SK-N-SH (cell line): ENCODE measurements at regions not wholly inside any gene's neighbourhood (a gene's known extent, or its start where the extent isn't known, plus 50 kb on each side); places are given as distances from the start of the nearest gene placed in this dataset.

ENCODE experiments used
- CTCF ChIA-PET: fragments of 300-600, 350-600 bp; formaldehyde crosslinking; extraction: SDS; loops from one replicate; lab custom pipeline; 2021; lab: Yijun Ruan, JAX
- POLR2A ChIA-PET: fragments of 350-600 bp; sonication (Branson Sonifier 250); formaldehyde crosslinking; extraction: SDS; loops from one replicate; lab custom pipeline; 2020; ENCODE audit warnings: antibody characterized with exemption, inconsistent platforms; lab: Yijun Ruan, JAX
- DNase-seq: peaks from one replicate; pipeline ENCODE4 v3.0.0; 2012
- H2AFZ ChIP-seq: fragments of 200-600 bp; sonication (generic); 2 replicates; pipeline ENCODE4 v1.8.1; 2016; ENCODE audit warnings: antibody characterized with exemption, mild to moderate bottlenecking, low read depth
- H3F3A ChIP-seq: fragments of 200-600 bp; sonication (generic); replicated peaks from 2 replicates; pipeline ENCODE3; 2016; ENCODE audit warnings: antibody characterized with exemption, mild to moderate bottlenecking; ENCODE audit not compliant: insufficient read depth
- H3K27ac ChIP-seq, 2 experiments: fragments of 200-500 bp in 1 of 2; fragments of 200-600 bp in 1 of 2; sonication (Bioruptor generic) in 1 of 2; sonication (generic), shearing (Covaris generic) in 1 of 2; 2 replicates each; pipeline versions ENCODE4 v1.5.1 to v1.6.1; 2014 to 2016; ENCODE audit warnings: low read depth in 2 of 2, inconsistent platforms in 1 of 2, low read length in 1 of 2, mild to moderate bottlenecking in 1 of 2, mixed read lengths in 1 of 2
- H3K27me3 ChIP-seq: fragments of 200-600 bp; sonication (generic), shearing (Covaris generic); 2 replicates; pipeline ENCODE4 v1.6.1; 2016; ENCODE audit warnings: mixed run types; ENCODE audit not compliant: insufficient read depth
- H3K36me3 ChIP-seq, 2 experiments: fragments of 200-500 bp in 1 of 2; fragments of 200-600 bp in 1 of 2; sonication (Bioruptor generic) in 1 of 2; sonication (generic) in 1 of 2; replicated peaks in 1 of 2; 2 replicates each; pipeline versions ENCODE3 to v1.5.1; 2014 to 2016; ENCODE audit warnings: low read length in 1 of 2, mild to moderate bottlenecking in 1 of 2; ENCODE audit not compliant: insufficient read depth in 2 of 2, control insufficient read depth in 1 of 2
- H3K4me1 ChIP-seq, 2 experiments: fragments of 200-500 bp in 1 of 2; fragments of 200-600 bp in 1 of 2; sonication (Bioruptor generic) in 1 of 2; sonication (generic), shearing (Covaris generic) in 1 of 2; 2 replicates each; pipeline versions ENCODE4 v1.5.1 to v1.6.1; 2014 to 2016; ENCODE audit warnings: low read depth in 1 of 2, low read length in 1 of 2, mixed run types in 1 of 2; ENCODE audit not compliant: insufficient read depth in 2 of 2, control insufficient read depth in 1 of 2
- H3K4me2 ChIP-seq: fragments of 200-600 bp; sonication (generic), shearing (Covaris generic); 2 replicates; pipeline ENCODE4 v1.6.1; 2017; ENCODE audit warnings: mixed run types
- H3K4me3 ChIP-seq, 2 experiments: fragments of 200-500 bp in 1 of 2; fragments of 200-600 bp in 1 of 2; sonication (Bioruptor generic) in 1 of 2; sonication (generic), shearing (Covaris generic) in 1 of 2; 2 replicates each; pipeline versions ENCODE4 v1.5.1 to v1.8.1; 2014 to 2016; ENCODE audit warnings: low read depth in 2 of 2, inconsistent platforms in 1 of 2, low read length in 1 of 2, mild to moderate bottlenecking in 1 of 2, mixed read lengths in 1 of 2, moderate library complexity in 1 of 2
- H3K79me2 ChIP-seq: fragments of 200-600 bp; sonication (generic); 2 replicates; pipeline ENCODE4 v1.8.1; 2017; ENCODE audit warnings: mild to moderate bottlenecking; ENCODE audit not compliant: insufficient read depth
- H3K9ac ChIP-seq: fragments of 200-600 bp; sonication (generic); 2 replicates; pipeline ENCODE4 v1.6.1; 2017; ENCODE audit warnings: mixed run types
- H3K9me2 ChIP-seq: fragments of 200-600 bp; sonication (generic); 2 replicates; pipeline ENCODE4 v1.6.1; 2017; ENCODE audit warnings: mixed run types
- H3K9me3 ChIP-seq: fragments of 200-600 bp; sonication (generic); 2 replicates; pipeline ENCODE4 v1.6.1; 2017; ENCODE audit warnings: mixed run types, mild to moderate bottlenecking, moderate library complexity
- H4K20me1 ChIP-seq: fragments of 200-600 bp; sonication (generic); 2 replicates; pipeline ENCODE4 v1.6.1; 2017; ENCODE audit warnings: mild to moderate bottlenecking, mixed run types; ENCODE audit not compliant: insufficient read depth
- CHD2 ChIP-seq: fragments of 150-350 bp; IDR thresholded peaks from 2 replicates; pipeline ENCODE4 v1.6.1; 2018; ENCODE audit warnings: low read length; ENCODE audit not compliant: partially characterized antibody
- FOSL2 ChIP-seq: IDR thresholded peaks from 2 replicates; pipeline ENCODE4 v1.4.0; 2012; ENCODE audit warnings: low read depth, mild to moderate bottlenecking, moderate library complexity, borderline replicate concordance
- FOXJ3 ChIP-seq: sonication (generic); formaldehyde crosslinking; IDR thresholded peaks from 2 replicates; pipeline ENCODE4 v1.5.1; 2020; ENCODE audit warnings: mild to moderate bottlenecking, missing genetic modification reagents
- FOXM1 ChIP-seq: IDR thresholded peaks from 2 replicates; pipeline ENCODE4 v1.4.0; 2012; ENCODE audit warnings: low read depth, mild to moderate bottlenecking
- GATA2 ChIP-seq: sonication (generic); formaldehyde crosslinking; IDR thresholded peaks from 2 replicates; pipeline ENCODE4 v1.5.0; 2020; ENCODE audit warnings: mild to moderate bottlenecking, missing genetic modification reagents
- JUND ChIP-seq: IDR thresholded peaks from 2 replicates; pipeline ENCODE4 v1.4.0; 2012
- MAX ChIP-seq: IDR thresholded peaks from 2 replicates; pipeline ENCODE4 v1.4.0; 2012; ENCODE audit warnings: low read depth
- MXI1 ChIP-seq: IDR thresholded peaks from 2 replicates; pipeline ENCODE4 v1.6.1; 2012; ENCODE audit warnings: mild to moderate bottlenecking, low read depth, low read length, improper control_type of control experiment
- NRF1 ChIP-seq: IDR thresholded peaks from 2 replicates; pipeline ENCODE4 v1.6.1; 2012; ENCODE audit warnings: low read depth, mild to moderate bottlenecking, low read length
- RCOR1 ChIP-seq: fragments of 150-350 bp; IDR thresholded peaks from 2 replicates; pipeline ENCODE4 v1.6.1; 2017; ENCODE audit warnings: antibody characterized with exemption, low read length
- RFX5 ChIP-seq: IDR thresholded peaks from 2 replicates; pipeline ENCODE4 v1.6.1; 2012; ENCODE audit warnings: mild to moderate bottlenecking, improper control_type of control experiment, low read length
- SIN3A ChIP-seq: IDR thresholded peaks from 2 replicates; pipeline ENCODE4 v1.6.1; 2012; ENCODE audit warnings: low read depth, mild to moderate bottlenecking, low read length, moderate library complexity, borderline replicate concordance
- SMC3 ChIP-seq: IDR thresholded peaks from 2 replicates; pipeline ENCODE4 v1.6.1; 2012; ENCODE audit warnings: low read depth, low read length, improper control_type of control experiment
- TAF1 ChIP-seq: IDR thresholded peaks from 2 replicates; pipeline ENCODE4 v1.6.1; 2012; ENCODE audit warnings: low read depth, mild to moderate bottlenecking, low read length, moderate library complexity, borderline replicate concordance
- TCF12 ChIP-seq: IDR thresholded peaks from 2 replicates; pipeline ENCODE4 v1.4.0; 2012
- YY1 ChIP-seq: IDR thresholded peaks from 2 replicates; pipeline ENCODE4 v1.4.0; 2012; ENCODE audit warnings: low read depth, mild to moderate bottlenecking
- WGBS: methylation state at CpG from one replicate; pipeline ENCODE4 v1.1.6; 2017; ENCODE audit warnings: low lambda C conversion rate; 5-methylcytosine and 5-hydroxymethylcytosine counted together
- TF ChIP-seq, protein P1 (sequence below): IDR thresholded peaks from 2 replicates; pipeline ENCODE4; 2012
- TF ChIP-seq, protein P2 (sequence below): fragments of 150-350 bp; IDR thresholded peaks from 2 replicates; pipeline ENCODE4 v1.6.1; 2016; ENCODE audit warnings: mild to moderate bottlenecking, low read depth, low read length

- H3K27ac ChIP-seq = no peak overlapping the region
- no peaks in the 10 kb centered on the region for H3K79me2 ChIP-seq
- H3K4me3 ChIP-seq = no peak overlapping the region
- H2AFZ ChIP-seq = no peak overlapping the region
- H3K36me3 ChIP-seq = no peaks in the 10 kb centered on the region
- DNase-seq = no peak
- no peaks in the 10 kb centered on the region for H3K9me2 ChIP-seq
- H3F3A ChIP-seq = no peaks in the 10 kb centered on the region
- no peak overlapping the region for H3K9ac ChIP-seq
- H3K27me3 ChIP-seq = no peaks in the 10 kb centered on the region
- H3K4me2 ChIP-seq = no peak overlapping the region
- ChIA-PET POLR2A (no interaction called here), CTCF (no interaction called here)
- TF ChIP-seq SIN3A (no peak), CHD2 (no peak), TAF1 (no peak), FOXM1 (no peak), FOXJ3 (no peak)
- no peaks in the 10 kb centered on the region for H3K9me3 ChIP-seq
- H3K4me1 ChIP-seq = no peaks in the 10 kb centered on the region
- no peaks in the 10 kb centered on the region for H4K20me1 ChIP-seq
Measured at GRCh38 chr14:38500125-38500524, 244.2 kb upstream of the CLEC14A start.

DNA sequence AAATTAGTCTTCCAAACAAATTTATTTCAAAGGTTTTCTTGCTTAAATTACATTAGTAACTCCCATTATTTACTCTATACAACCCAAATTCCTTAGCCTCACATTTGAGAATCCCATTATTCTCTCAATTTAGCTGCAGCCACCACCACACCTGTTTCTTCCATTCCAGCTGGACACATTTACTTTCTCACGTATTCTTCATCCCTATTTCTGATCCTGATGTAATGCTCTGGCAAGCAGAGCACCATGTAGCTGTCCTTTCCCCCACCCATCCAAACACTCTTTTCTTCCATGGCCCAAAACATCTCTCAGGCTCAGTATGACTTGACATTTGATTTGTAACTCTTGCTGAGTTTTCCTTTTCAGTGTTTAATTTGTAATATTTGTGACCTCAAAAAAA is 240.2 kb upstream of the CLEC14A start:
- no peaks in the 10 kb centered on the region for H3K79me2 ChIP-seq
- 0% methylated on average over 1 of the region's 1 CpG for WGBS
- H3K36me3 ChIP-seq = no peaks in the 10 kb centered on the region
- TF ChIP-seq TCF12 = no peak
- TF ChIP-seq SMC3 = no peak
- TF ChIP-seq RCOR1 = no peak
- TF ChIP-seq, protein P1, sequence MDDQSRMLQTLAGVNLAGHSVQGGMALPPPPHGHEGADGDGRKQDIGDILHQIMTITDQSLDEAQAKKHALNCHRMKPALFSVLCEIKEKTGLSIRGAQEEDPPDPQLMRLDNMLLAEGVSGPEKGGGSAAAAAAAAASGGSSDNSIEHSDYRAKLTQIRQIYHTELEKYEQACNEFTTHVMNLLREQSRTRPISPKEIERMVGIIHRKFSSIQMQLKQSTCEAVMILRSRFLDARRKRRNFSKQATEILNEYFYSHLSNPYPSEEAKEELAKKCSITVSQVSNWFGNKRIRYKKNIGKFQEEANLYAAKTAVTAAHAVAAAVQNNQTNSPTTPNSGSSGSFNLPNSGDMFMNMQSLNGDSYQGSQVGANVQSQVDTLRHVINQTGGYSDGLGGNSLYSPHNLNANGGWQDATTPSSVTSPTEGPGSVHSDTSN = no peak
- no peak for TF ChIP-seq NRF1
- TF ChIP-seq CHD2 = no peak
- TF ChIP-seq GATA2 (CRISPR knock-in tag) = no peak
- TF ChIP-seq MAX = no peak
- no peak for TF ChIP-seq MXI1
- no peak for TF ChIP-seq JUND
- TF ChIP-seq FOSL2 = no peak
- no peak for TF ChIP-seq RFX5
- TF ChIP-seq YY1 = no peak
- TF ChIP-seq, protein P2, sequence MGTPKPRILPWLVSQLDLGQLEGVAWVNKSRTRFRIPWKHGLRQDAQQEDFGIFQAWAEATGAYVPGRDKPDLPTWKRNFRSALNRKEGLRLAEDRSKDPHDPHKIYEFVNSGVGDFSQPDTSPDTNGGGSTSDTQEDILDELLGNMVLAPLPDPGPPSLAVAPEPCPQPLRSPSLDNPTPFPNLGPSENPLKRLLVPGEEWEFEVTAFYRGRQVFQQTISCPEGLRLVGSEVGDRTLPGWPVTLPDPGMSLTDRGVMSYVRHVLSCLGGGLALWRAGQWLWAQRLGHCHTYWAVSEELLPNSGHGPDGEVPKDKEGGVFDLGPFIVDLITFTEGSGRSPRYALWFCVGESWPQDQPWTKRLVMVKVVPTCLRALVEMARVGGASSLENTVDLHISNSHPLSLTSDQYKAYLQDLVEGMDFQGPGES = no peak
- ChIA-PET CTCF (no interaction called here), POLR2A (no interaction called here)
- H4K20me1 ChIP-seq = no peaks in the 10 kb centered on the region
- no peaks in the 10 kb centered on the region for H3K4me1 ChIP-seq
- H3F3A ChIP-seq = no peaks in the 10 kb centered on the region
- no peaks in the 10 kb centered on the region for H3K9me2 ChIP-seq
- no peak overlapping the region for H3K27ac ChIP-seq
- H3K4me3 ChIP-seq = no peak overlapping the region
- no peaks in the 10 kb centered on the region; the same call in 1 of the 2 replicates for H3K9me3 ChIP-seq
- no peak overlapping the region for H2AFZ ChIP-seq
- H3K9ac ChIP-seq = no peak overlapping the region
- H3K27me3 ChIP-seq = no peaks in the 10 kb centered on the region
- no peak overlapping the region for H3K4me2 ChIP-seq
- DNase-seq = no peak
